ENCODE measurements at regions not wholly inside any gene's neighbourhood (a gene's known extent, or its start where the extent isn't known, plus 50 kb on each side); places are given as distances from the start of the nearest gene placed in this dataset.

GRCh38 chr5:122653087-122654017, 121.5 kb upstream of the SNX2 start:
- no peaks in the 10 kb centered on the region for H3K36me3 ChIP-seq (ENCODE audit: control insufficient read depth in 2 of 2, extremely low read depth in 1 of 2, insufficient read depth in 1 of 2, low read length in 1 of 2)
- ATAC-seq (replicated peaks in 1 of 4), result no peak

GRCh38 chr5:122656160-122656559, 118.7 kb upstream of the SNX2 start:
- ATAC-seq (replicated peaks in 1 of 4), result no peak
- WGBS (ENCODE audit: insufficient coverage), result no CpG with 5 or more reads among the region's 4 CpGs
- H3K4me3 ChIP-seq (ENCODE audit: control insufficient read depth in 1 of 2, extremely low read depth in 1 of 2, low read length in 1 of 2), result no peak overlapping the region
- H3K27ac ChIP-seq (ENCODE audit: low read length), result no peak overlapping the region
- no peaks in the 10 kb centered on the region for H3K4me1 ChIP-seq (ENCODE audit: control insufficient read depth in 1 of 2, extremely low read depth in 1 of 2, insufficient read depth in 2 of 2, low read length in 2 of 2)
- Mint-ChIP-seq H3K9me3 (no peaks in the 10 kb centered on the region), H3K4me3 (no peak overlapping the region), H3K27ac (no peak overlapping the region), H3K27me3 (peaks cover 3 to 4% of the 10 kb centered on the region in 2 donors), H3K4me1 (no peaks in the 10 kb centered on the region), H3K36me3 (no peaks in the 10 kb centered on the region)
- H3K36me3 ChIP-seq (ENCODE audit: control insufficient read depth in 2 of 2, extremely low read depth in 1 of 2, insufficient read depth in 1 of 2, low read length in 1 of 2), result no peaks in the 10 kb centered on the region
- no peak for DNase-seq
- CTCF ChIA-PET, result no interaction called here
- H3K9me3 ChIP-seq, result no peaks in the 10 kb centered on the region
- POLR2A ChIA-PET, result no interaction called here
- no peaks in the 10 kb centered on the region for H3K27me3 ChIP-seq (replicated peaks in 1 of 2; ENCODE audit: control insufficient read depth in 2 of 2, extremely low read depth in 1 of 2, insufficient read depth in 2 of 2, low read length in 1 of 2)

More at GRCh38 chr5:122653087-122654017, 121.5 kb upstream of the SNX2 start:
- no CpG with 5 or more reads among the region's 3 CpGs for WGBS (ENCODE audit: insufficient coverage)
- DNase-seq, result no peak
- H3K9me3 ChIP-seq, result no peaks in the 10 kb centered on the region
- no peak overlapping the region for H3K27ac ChIP-seq (ENCODE audit: low read length)
- H3K4me3 ChIP-seq (ENCODE audit: control insufficient read depth in 1 of 2, extremely low read depth in 1 of 2, low read length in 1 of 2), result no peak overlapping the region
- Mint-ChIP-seq H3K4me1 (no peaks in the 10 kb centered on the region), H3K27me3 (peaks cover 4 to 6% of the 10 kb centered on the region in 2 donors), H3K4me3 (no peak overlapping the region), H3K36me3 (no peaks in the 10 kb centered on the region), H3K27ac (no peak overlapping the region), H3K9me3 (no peaks in the 10 kb centered on the region)
- ChIA-PET POLR2A (interaction anchor here in 1 of 2 donors (0.7 kb wide), 1 partner anchor 97 kb away, joined by 6 read pairs; no protein-coding TSS in a partner anchor), CTCF (interaction anchor here in 1 of 2 donors (0.7 kb wide), 1 partner anchor 12 kb away, joined by 6 read pairs; no protein-coding TSS in a partner anchor)
- no peaks in the 10 kb centered on the region for H3K4me1 ChIP-seq (ENCODE audit: control insufficient read depth in 1 of 2, extremely low read depth in 1 of 2, insufficient read depth in 2 of 2, low read length in 2 of 2)
- no peaks in the 10 kb centered on the region for H3K27me3 ChIP-seq (replicated peaks in 1 of 2; ENCODE audit: control insufficient read depth in 2 of 2, extremely low read depth in 1 of 2, insufficient read depth in 2 of 2, low read length in 1 of 2)

GRCh38 chr5:122656577-122656976, 118.3 kb upstream of the SNX2 start:
- Mint-ChIP-seq H3K27ac (no peak overlapping the region), H3K4me1 (no peaks in the 10 kb centered on the region), H3K4me3 (no peak overlapping the region), H3K36me3 (no peaks in the 10 kb centered on the region), H3K9me3 (peaks cover 0 to 2% (median 2%) of the 10 kb centered on the region in 3 donors), H3K27me3 (peaks cover 3 to 4% of the 10 kb centered on the region in 2 donors)
- no peak overlapping the region for H3K4me3 ChIP-seq (ENCODE audit: control insufficient read depth in 1 of 2, extremely low read depth in 1 of 2, low read length in 1 of 2)
- no CpG with 5 or more reads among the region's 1 CpG for WGBS (ENCODE audit: insufficient coverage)
- H3K27me3 ChIP-seq (replicated peaks in 1 of 2; ENCODE audit: control insufficient read depth in 2 of 2, extremely low read depth in 1 of 2, insufficient read depth in 2 of 2, low read length in 1 of 2), result no peaks in the 10 kb centered on the region
- no peaks in the 10 kb centered on the region for H3K4me1 ChIP-seq (ENCODE audit: control insufficient read depth in 1 of 2, extremely low read depth in 1 of 2, insufficient read depth in 2 of 2, low read length in 2 of 2)
- H3K27ac ChIP-seq (ENCODE audit: low read length), result no peak overlapping the region
- H3K36me3 ChIP-seq (ENCODE audit: control insufficient read depth in 2 of 2, extremely low read depth in 1 of 2, insufficient read depth in 1 of 2, low read length in 1 of 2), result no peaks in the 10 kb centered on the region
- no peak for ATAC-seq (replicated peaks in 1 of 4)
- no peak for DNase-seq
- ChIA-PET CTCF (no interaction called here), POLR2A (no interaction called here)
- no peaks in the 10 kb centered on the region for H3K9me3 ChIP-seq

GRCh38 chr5:122661496-122662180, 113.2 kb upstream of the SNX2 start:
- H3K27me3 Mint-ChIP-seq, result peaks cover 4 to 7% of the 10 kb centered on the region in 2 donors
- peaks cover 0 to 8% (median 8%) of the 10 kb centered on the region in 3 donors for H3K9me3 Mint-ChIP-seq
- H3K27ac ChIP-seq (ENCODE audit: low read length), result no peak overlapping the region
- no peak for ATAC-seq (replicated peaks in 1 of 4)
- no peak overlapping the region for H3K4me3 Mint-ChIP-seq
- no peak for DNase-seq
- ChIA-PET POLR2A (interaction anchor here in 1 of 2 donors (0.5 kb wide), 1 partner anchor 19 kb away, joined by 4 read pairs; no protein-coding TSS in a partner anchor), CTCF (no interaction called here)
- no peak overlapping the region for H3K4me3 ChIP-seq (ENCODE audit: control insufficient read depth in 1 of 2, extremely low read depth in 1 of 2, low read length in 1 of 2)
- no peaks in the 10 kb centered on the region for H3K4me1 Mint-ChIP-seq
- H3K36me3 ChIP-seq (ENCODE audit: control insufficient read depth in 2 of 2, extremely low read depth in 1 of 2, insufficient read depth in 1 of 2, low read length in 1 of 2), result no peaks in the 10 kb centered on the region
- no peaks in the 10 kb centered on the region for H3K27me3 ChIP-seq (replicated peaks in 1 of 2; ENCODE audit: control insufficient read depth in 2 of 2, extremely low read depth in 1 of 2, insufficient read depth in 2 of 2, low read length in 1 of 2)
- no peaks in the 10 kb centered on the region for H3K9me3 ChIP-seq
- H3K27ac Mint-ChIP-seq, result no peak overlapping the region
- H3K4me1 ChIP-seq (ENCODE audit: control insufficient read depth in 1 of 2, extremely low read depth in 1 of 2, insufficient read depth in 2 of 2, low read length in 2 of 2), result no peaks in the 10 kb centered on the region
- no CpG with 5 or more reads among the region's 1 CpG for whole genome bisulfite sequencing (ENCODE audit: insufficient coverage)
- H3K36me3 Mint-ChIP-seq, result no peaks in the 10 kb centered on the region

DNA sequence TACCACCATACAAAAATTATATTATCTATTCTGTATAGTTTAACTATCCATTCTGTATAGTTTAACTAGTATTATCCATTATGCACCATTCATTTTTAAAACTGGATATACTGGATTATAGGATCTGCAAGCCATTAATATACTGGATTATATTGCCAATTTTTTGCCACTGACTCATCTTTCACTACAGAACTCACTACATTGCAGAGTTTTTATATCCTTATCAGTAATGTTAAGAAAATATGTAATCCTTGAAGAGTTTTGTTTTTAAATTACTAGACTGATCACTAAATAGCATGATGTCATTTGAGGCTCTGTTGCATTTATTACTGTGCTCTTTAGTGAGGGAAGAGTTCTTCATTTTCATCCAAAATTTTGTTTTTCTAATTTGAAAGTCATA, 109.8 kb upstream of the SNX2 start:
- H3K4me3 Mint-ChIP-seq, result no peak overlapping the region
- H3K36me3 Mint-ChIP-seq, result no peaks in the 10 kb centered on the region
- H3K4me3 ChIP-seq (ENCODE audit: control insufficient read depth in 1 of 2, extremely low read depth in 1 of 2, low read length in 1 of 2), result no peak overlapping the region
- peaks cover 0 to 7% of the 10 kb centered on the region in 2 donors for H3K27me3 Mint-ChIP-seq
- H3K9me3 Mint-ChIP-seq, result peaks cover 0 to 11% (median 11%) of the 10 kb centered on the region in 3 donors
- H3K27me3 ChIP-seq (replicated peaks in 1 of 2; ENCODE audit: control insufficient read depth in 2 of 2, extremely low read depth in 1 of 2, insufficient read depth in 2 of 2, low read length in 1 of 2), result no peaks in the 10 kb centered on the region
- H3K4me1 ChIP-seq (ENCODE audit: control insufficient read depth in 1 of 2, extremely low read depth in 1 of 2, insufficient read depth in 2 of 2, low read length in 2 of 2), result no peaks in the 10 kb centered on the region
- no peaks in the 10 kb centered on the region for H3K4me1 Mint-ChIP-seq
- no peak for ATAC-seq (replicated peaks in 1 of 4)
- no peak overlapping the region for H3K27ac ChIP-seq (ENCODE audit: low read length)
- no peaks in the 10 kb centered on the region for H3K36me3 ChIP-seq (ENCODE audit: control insufficient read depth in 2 of 2, extremely low read depth in 1 of 2, insufficient read depth in 1 of 2, low read length in 1 of 2)
- ChIA-PET CTCF (no interaction called here), POLR2A (no interaction called here)
- H3K27ac Mint-ChIP-seq, result no peak overlapping the region
- DNase-seq, result no peak
- H3K9me3 ChIP-seq, result no peaks in the 10 kb centered on the region

GRCh38 chr5:122668552-122668951, 106.3 kb upstream of the SNX2 start:
- DNase-seq (no peak), ATAC-seq (replicated peaks in 1 of 4) (no peak)
- peaks cover 0 to 8% (median 8%) of the 10 kb centered on the region in 3 donors for H3K9me3 Mint-ChIP-seq
- POLR2A ChIA-PET, result no interaction called here
- H3K4me3 ChIP-seq (ENCODE audit: control insufficient read depth in 1 of 2, extremely low read depth in 1 of 2, low read length in 1 of 2), result no peak overlapping the region
- H3K4me3 Mint-ChIP-seq, result no peak overlapping the region
- CTCF ChIA-PET, result no interaction called here
- H3K36me3 Mint-ChIP-seq, result no peaks in the 10 kb centered on the region
- no peak overlapping the region for H3K27ac Mint-ChIP-seq
- peaks cover 15 to 19% of the 10 kb centered on the region in 2 donors for H3K27me3 Mint-ChIP-seq
- no CpG with 5 or more reads among the region's 2 CpGs for WGBS (ENCODE audit: insufficient coverage)
- H3K36me3 ChIP-seq (ENCODE audit: control insufficient read depth in 2 of 2, extremely low read depth in 1 of 2, insufficient read depth in 1 of 2, low read length in 1 of 2), result no peaks in the 10 kb centered on the region
- H3K27me3 ChIP-seq (replicated peaks in 1 of 2; ENCODE audit: control insufficient read depth in 2 of 2, extremely low read depth in 1 of 2, insufficient read depth in 2 of 2, low read length in 1 of 2), result peaks cover 0 to 2% of the 10 kb centered on the region in 2 experiments
- H3K27ac ChIP-seq (ENCODE audit: low read length), result no peak overlapping the region
- no peaks in the 10 kb centered on the region for H3K4me1 Mint-ChIP-seq
- no peaks in the 10 kb centered on the region for H3K4me1 ChIP-seq (ENCODE audit: control insufficient read depth in 1 of 2, extremely low read depth in 1 of 2, insufficient read depth in 2 of 2, low read length in 2 of 2)
- no peaks in the 10 kb centered on the region for H3K9me3 ChIP-seq
